ENCODE measurements at regions not wholly inside any gene's neighbourhood (a gene's known extent, or its start where the extent isn't known, plus 50 kb on each side); places are given as distances from the start of the nearest gene placed in this dataset.

GRCh38 chr15:93610944-93611343 lies 521.9 kb upstream of the RGMA start:
- Mint-ChIP-seq H3K27ac (no peak overlapping the region), H3K4me3 (no peak overlapping the region), H3K36me3 (no peaks in the 10 kb centered on the region), H3K4me1 (no peaks in the 10 kb centered on the region), H3K9me3 (no peaks in the 10 kb centered on the region), H3K27me3 (no peaks in the 10 kb centered on the region)
- no peak for DNase-seq

- H3K27ac Mint-ChIP-seq: no peak overlapping the region
- no peak overlapping the region for H3K4me3 Mint-ChIP-seq
- H3K36me3 Mint-ChIP-seq: no peaks in the 10 kb centered on the region
- H3K27me3 Mint-ChIP-seq: no peaks in the 10 kb centered on the region
- no peaks in the 10 kb centered on the region for H3K9me3 Mint-ChIP-seq
- H3K4me1 Mint-ChIP-seq: no peaks in the 10 kb centered on the region
- DNase-seq: no peak
Measured at GRCh38 chr15:93608643-93609148, 519.7 kb upstream of the RGMA start.

GRCh38 chr15:93603550-93603949 lies 514.5 kb upstream of the RGMA start:
- Mint-ChIP-seq H3K27ac (no peak overlapping the region), H3K9me3 (no peaks in the 10 kb centered on the region), H3K4me3 (no peak overlapping the region), H3K27me3 (peaks cover 16% of the 10 kb centered on the region), H3K36me3 (no peaks in the 10 kb centered on the region), H3K4me1 (no peaks in the 10 kb centered on the region)
- DNase-seq: no peak

GRCh38 chr15:93587059-93587521 lies 498.1 kb upstream of the RGMA start:
- H3K4me3 Mint-ChIP-seq: no peak overlapping the region
- H3K9me3 Mint-ChIP-seq: peaks cover under 1% of the 10 kb centered on the region
- H3K4me1 Mint-ChIP-seq: no peaks in the 10 kb centered on the region
- no peaks in the 10 kb centered on the region for H3K36me3 Mint-ChIP-seq
- DNase-seq: no peak
- H3K27ac Mint-ChIP-seq: no peak overlapping the region
- peaks cover 23% of the 10 kb centered on the region for H3K27me3 Mint-ChIP-seq

- DNase-seq: no peak
- no peak overlapping the region for H3K27ac Mint-ChIP-seq
- H3K36me3 Mint-ChIP-seq: no peaks in the 10 kb centered on the region
- H3K9me3 Mint-ChIP-seq: peaks cover 1% of the 10 kb centered on the region
- peaks cover 23% of the 10 kb centered on the region for H3K27me3 Mint-ChIP-seq
- H3K4me3 Mint-ChIP-seq: no peak overlapping the region
- H3K4me1 Mint-ChIP-seq: no peaks in the 10 kb centered on the region
Measured at GRCh38 chr15:93585012-93585411, 496.0 kb upstream of the RGMA start.

- Mint-ChIP-seq H3K27me3 (peaks cover 15% of the 10 kb centered on the region), H3K4me1 (no peaks in the 10 kb centered on the region), H3K27ac (no peak overlapping the region), H3K36me3 (no peaks in the 10 kb centered on the region), H3K9me3 (peaks cover 6% of the 10 kb centered on the region), H3K4me3 (no peak overlapping the region)
- DNase-seq: no peak
Measured at GRCh38 chr15:93583968-93584367, 495.0 kb upstream of the RGMA start.

GRCh38 chr15:93583552-93583951 lies 494.5 kb upstream of the RGMA start:
- no peaks in the 10 kb centered on the region for H3K36me3 Mint-ChIP-seq
- no peak overlapping the region for H3K27ac Mint-ChIP-seq
- H3K9me3 Mint-ChIP-seq: peaks cover 6% of the 10 kb centered on the region
- H3K4me3 Mint-ChIP-seq: no peak overlapping the region
- peaks cover 11% of the 10 kb centered on the region for H3K27me3 Mint-ChIP-seq
- no peaks in the 10 kb centered on the region for H3K4me1 Mint-ChIP-seq
- DNase-seq: no peak

- no peaks in the 10 kb centered on the region for H3K9me3 Mint-ChIP-seq
- H3K27me3 Mint-ChIP-seq: peaks cover 3% of the 10 kb centered on the region
- no peak for DNase-seq
- H3K4me1 Mint-ChIP-seq: no peaks in the 10 kb centered on the region
- no peak overlapping the region for H3K27ac Mint-ChIP-seq
- no peaks in the 10 kb centered on the region for H3K36me3 Mint-ChIP-seq
- no peak overlapping the region for H3K4me3 Mint-ChIP-seq
Measured at GRCh38 chr15:93570527-93570926, 481.5 kb upstream of the RGMA start.

GRCh38 chr15:93566762-93567161 lies 477.8 kb upstream of the RGMA start:
- peaks cover 3% of the 10 kb centered on the region for H3K27me3 Mint-ChIP-seq
- H3K27ac Mint-ChIP-seq: no peak overlapping the region
- H3K4me1 Mint-ChIP-seq: no peaks in the 10 kb centered on the region
- no peak for DNase-seq
- no peak overlapping the region for H3K4me3 Mint-ChIP-seq
- H3K36me3 Mint-ChIP-seq: no peaks in the 10 kb centered on the region
- no peaks in the 10 kb centered on the region for H3K9me3 Mint-ChIP-seq

GRCh38 chr15:93565201-93565600 lies 476.2 kb upstream of the RGMA start:
- H3K4me3 Mint-ChIP-seq: no peak overlapping the region
- no peaks in the 10 kb centered on the region for H3K36me3 Mint-ChIP-seq
- DNase-seq: no peak
- no peaks in the 10 kb centered on the region for H3K4me1 Mint-ChIP-seq
- H3K9me3 Mint-ChIP-seq: no peaks in the 10 kb centered on the region
- peaks cover 4% of the 10 kb centered on the region for H3K27me3 Mint-ChIP-seq
- H3K27ac Mint-ChIP-seq: no peak overlapping the region

- DNase-seq: no peak
- Mint-ChIP-seq H3K4me1 (no peaks in the 10 kb centered on the region), H3K27me3 (peaks cover 4% of the 10 kb centered on the region), H3K9me3 (no peaks in the 10 kb centered on the region), H3K27ac (no peak overlapping the region), H3K36me3 (no peaks in the 10 kb centered on the region), H3K4me3 (no peak overlapping the region)
Measured at GRCh38 chr15:93563218-93563617, 474.2 kb upstream of the RGMA start.

- no peak overlapping the region for H3K27ac Mint-ChIP-seq
- no peaks in the 10 kb centered on the region for H3K9me3 Mint-ChIP-seq
- no peak for DNase-seq
- peaks cover 4% of the 10 kb centered on the region for H3K27me3 Mint-ChIP-seq
- H3K4me1 Mint-ChIP-seq: no peaks in the 10 kb centered on the region
- no peaks in the 10 kb centered on the region for H3K36me3 Mint-ChIP-seq
- H3K4me3 Mint-ChIP-seq: no peak overlapping the region
Measured at GRCh38 chr15:93562395-93563123, 473.5 kb upstream of the RGMA start.

GRCh38 chr15:93557696-93558095 lies 468.7 kb upstream of the RGMA start:
- H3K4me1 Mint-ChIP-seq: no peaks in the 10 kb centered on the region
- H3K36me3 Mint-ChIP-seq: no peaks in the 10 kb centered on the region
- H3K9me3 Mint-ChIP-seq: no peaks in the 10 kb centered on the region
- peaks cover 4% of the 10 kb centered on the region for H3K27me3 Mint-ChIP-seq
- no peak for DNase-seq
- no peak overlapping the region for H3K27ac Mint-ChIP-seq
- H3K4me3 Mint-ChIP-seq: no peak overlapping the region

GRCh38 chr15:93553167-93553935 lies 464.3 kb upstream of the RGMA start:
- H3K27ac Mint-ChIP-seq: no peak overlapping the region
- H3K4me1 Mint-ChIP-seq: no peaks in the 10 kb centered on the region
- no peak overlapping the region for H3K4me3 Mint-ChIP-seq
- no peak for DNase-seq
- no peaks in the 10 kb centered on the region for H3K9me3 Mint-ChIP-seq
- H3K36me3 Mint-ChIP-seq: no peaks in the 10 kb centered on the region
- peaks cover 6% of the 10 kb centered on the region for H3K27me3 Mint-ChIP-seq

GRCh38 chr15:93543093-93543492 lies 454.1 kb upstream of the RGMA start:
- Mint-ChIP-seq H3K36me3 (no peaks in the 10 kb centered on the region), H3K27ac (no peak overlapping the region), H3K4me3 (no peak overlapping the region), H3K9me3 (peaks cover 7% of the 10 kb centered on the region), H3K27me3 (peaks cover 5% of the 10 kb centered on the region), H3K4me1 (no peaks in the 10 kb centered on the region)
- no peak for DNase-seq

Measured in activated naive CD8-positive, alpha-beta T cell treated with anti-CD3 and anti-CD28 coated beads for 36 hours (primary cell).